GM18517 (cell line): ENCODE measurements at regions not wholly inside any gene's neighbourhood (a gene's known extent, or its start where the extent isn't known, plus 50 kb on each side); places are given as distances from the start of the nearest gene placed in this dataset.
A peak's percentile ranks its signal among the peaks of the same experiment; 100 is the strongest.
"Not testable (repeated sequence)": the region's sequence is repeated elsewhere in the genome, so short reads cannot be mapped to it uniquely, and the experiment has no call there.

Experiments used
- ATAC-seq: cut with Tn5 transposase; IDR thresholded peaks from one replicate; pipeline ENCODE4 v1.9.1; 2021; ENCODE audit warnings: mild to moderate bottlenecking, moderate library complexity; ENCODE audit not compliant: unreplicated experiment

DNA sequence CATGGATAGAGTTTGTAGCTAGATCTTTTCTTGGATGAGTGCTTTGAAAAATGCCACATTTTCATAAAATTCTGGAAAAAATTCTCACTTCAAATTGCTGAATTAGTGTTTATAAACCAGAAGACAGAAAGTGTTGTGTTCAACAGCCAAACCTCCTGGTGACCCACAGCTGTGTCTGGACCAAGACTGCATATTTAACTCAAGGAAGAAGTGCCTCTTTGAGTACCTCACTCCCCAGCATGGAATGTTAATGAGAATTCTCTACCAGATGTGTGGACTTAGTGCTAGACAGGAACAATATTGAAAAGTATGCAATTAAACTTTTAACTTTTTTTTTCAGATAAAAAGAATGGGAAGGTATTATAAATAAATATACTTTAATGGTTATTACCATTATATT is 609.3 kb downstream of the COL12A1 start:
- ATAC-seq, result no peak

DNA sequence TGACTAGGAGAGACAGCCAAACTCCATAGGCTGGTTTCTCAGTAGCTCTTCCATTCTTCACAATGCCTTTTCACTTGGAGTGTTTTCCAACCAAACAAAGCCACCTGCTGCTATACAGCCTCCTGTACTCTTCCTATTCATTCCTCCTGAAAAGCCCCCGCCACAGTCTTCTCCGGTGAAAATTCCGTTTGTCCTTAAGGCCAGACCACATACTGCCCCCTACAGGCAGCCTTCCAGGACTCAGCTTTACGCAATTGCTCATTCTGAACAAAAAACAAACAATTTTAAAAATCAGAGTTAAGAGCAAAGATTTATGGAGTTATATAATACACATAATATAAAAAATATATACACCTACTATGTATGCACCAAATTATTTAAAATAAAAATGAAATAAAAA is 611.5 kb downstream of the COL12A1 start:
- ATAC-seq, result not testable (repeated sequence)

DNA sequence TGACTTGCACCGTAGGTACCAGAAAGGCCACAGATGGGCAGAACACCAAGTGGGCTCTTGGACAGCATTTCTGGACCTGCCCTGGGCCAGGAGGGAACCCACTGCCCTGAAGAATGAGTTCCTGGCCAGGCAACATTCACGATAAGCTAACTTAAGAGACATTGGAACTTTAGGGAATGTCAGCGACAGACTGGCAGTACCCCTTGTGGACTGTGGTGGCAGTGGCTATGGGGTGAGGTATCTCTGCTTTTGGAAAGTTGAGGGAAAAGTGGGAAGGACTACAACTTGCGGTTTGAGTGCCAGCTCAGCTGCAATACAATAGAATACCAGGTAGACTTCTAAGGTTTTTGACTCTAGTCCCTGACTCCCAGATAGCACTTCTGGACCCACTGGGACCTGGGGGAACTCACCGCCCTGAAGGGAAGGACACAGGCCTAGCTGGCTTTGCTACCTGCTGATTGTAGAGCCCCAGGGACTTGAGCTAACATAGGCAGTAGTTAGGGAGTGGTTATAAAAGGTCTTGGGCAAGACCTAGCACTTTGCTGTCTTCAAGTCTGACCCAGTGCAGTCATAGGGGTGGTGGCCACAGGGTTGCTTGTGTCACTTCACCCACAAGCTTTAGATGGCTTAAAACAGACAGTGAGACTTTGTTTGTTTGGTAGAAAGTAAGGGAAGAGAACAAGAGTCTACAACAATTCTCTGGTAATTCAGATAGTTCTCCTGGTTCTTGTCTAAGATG is 617.6 kb downstream of the COL12A1 start:
- no peak for ATAC-seq

GRCh38 chr6:74587386-74587785 is 618.5 kb downstream of the COL12A1 start:
- no peak for ATAC-seq

- ATAC-seq, result no peak
Measured at GRCh38 chr6:74585753-74586152, 620.1 kb downstream of the COL12A1 start.

- ATAC-seq, result no peak
Measured at GRCh38 chr6:74581681-74582080, 624.2 kb downstream of the COL12A1 start.

GRCh38 chr6:74579794-74580193 is 626.1 kb downstream of the COL12A1 start:
- no peak for ATAC-seq

DNA sequence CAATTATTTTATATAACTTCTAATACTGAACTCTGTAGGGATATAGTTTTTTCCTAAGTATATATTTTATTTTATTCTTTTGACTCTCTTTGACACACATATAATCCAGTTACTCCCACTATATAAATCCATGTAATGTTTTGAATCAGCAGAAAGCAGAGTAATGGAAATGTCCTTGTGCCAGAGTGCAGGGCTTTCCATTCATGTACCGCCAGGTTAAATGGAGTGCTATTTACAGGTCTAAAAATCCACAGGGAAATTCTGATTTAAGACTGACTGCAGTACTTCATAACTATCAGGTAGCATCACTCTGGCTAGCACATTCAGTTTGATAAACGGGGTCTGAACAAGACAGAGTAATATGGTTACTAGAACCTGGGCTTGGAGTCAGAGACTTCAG is 626.8 kb downstream of the COL12A1 start:
- no peak for ATAC-seq

GRCh38 chr6:74578339-74578738 is 627.5 kb downstream of the COL12A1 start:
- ATAC-seq, result peak; percentile 37

- peak; percentile 99 for ATAC-seq
Measured at GRCh38 chr6:74577619-74578018, 628.2 kb downstream of the COL12A1 start.

- no peak for ATAC-seq
Measured at GRCh38 chr6:74574794-74575193, 631.1 kb downstream of the COL12A1 start.

DNA sequence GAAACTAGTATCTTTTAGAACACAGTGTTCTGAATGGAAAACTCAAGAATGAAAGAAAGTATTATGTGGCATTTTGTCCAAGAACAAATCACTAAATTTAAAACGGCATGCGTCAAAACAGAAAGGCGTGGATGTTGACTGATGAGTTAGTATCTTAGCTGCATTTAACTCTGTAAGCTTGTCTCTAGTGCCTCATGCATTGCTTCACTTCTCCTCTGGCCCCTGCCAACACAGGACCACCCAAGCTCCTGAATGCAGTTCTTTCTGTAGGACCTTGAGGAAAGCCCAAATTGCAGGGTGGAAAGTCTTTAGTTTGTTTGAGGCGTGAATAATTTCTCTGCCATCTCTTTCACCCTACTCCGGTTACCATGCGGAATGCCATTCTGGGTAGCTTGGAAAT is 632.2 kb downstream of the COL12A1 start:
- no peak for ATAC-seq

- ATAC-seq, result no peak
Measured at GRCh38 chr6:74570044-74570443, 635.8 kb downstream of the COL12A1 start.

- ATAC-seq, result no peak
Measured at GRCh38 chr6:74568861-74569260, 637.0 kb downstream of the COL12A1 start.

DNA sequence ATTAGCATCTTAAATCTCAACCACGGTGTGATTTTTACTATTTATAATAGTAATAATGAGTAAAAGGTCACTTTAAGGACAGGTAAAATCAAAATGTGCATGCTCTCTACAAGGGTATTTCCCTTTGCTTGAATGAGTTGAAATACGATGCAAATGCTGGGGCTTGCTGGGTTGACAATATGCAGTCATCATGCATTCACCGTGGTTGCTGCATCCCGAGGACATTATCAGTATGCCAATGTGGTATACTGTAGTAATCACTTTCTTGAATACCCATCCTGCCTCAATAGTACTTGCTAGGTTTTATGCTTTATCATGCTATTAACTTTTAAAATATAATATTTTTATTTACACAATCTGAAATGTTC is 637.9 kb downstream of the COL12A1 start:
- not testable (repeated sequence) for ATAC-seq

GRCh38 chr6:74567281-74567922 is 638.5 kb downstream of the COL12A1 start:
- ATAC-seq, result no peak

GRCh38 chr6:74557236-74557635 is 648.6 kb downstream of the COL12A1 start:
- no peak for ATAC-seq

DNA sequence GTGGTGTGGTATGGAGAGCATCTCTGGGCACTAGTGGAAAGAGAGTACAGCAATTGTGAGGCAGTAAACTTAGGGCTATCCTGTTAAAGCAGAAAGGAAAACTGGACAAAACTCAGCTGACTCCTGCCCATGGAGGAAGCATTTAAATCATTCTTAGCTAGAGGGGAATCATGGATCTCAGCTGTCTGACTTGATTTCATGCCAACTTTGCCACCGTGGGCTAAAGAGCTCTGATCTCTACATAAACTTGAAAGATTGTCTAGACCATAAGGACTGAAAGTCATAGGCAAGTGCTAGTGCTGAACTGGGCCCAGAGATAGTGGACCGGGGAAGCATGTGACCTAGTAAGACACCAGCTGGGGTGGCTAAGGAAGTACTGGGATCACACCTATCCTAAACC is 651.8 kb downstream of the COL12A1 start:
- ATAC-seq, result no peak

- no peak for ATAC-seq
Measured at GRCh38 chr6:74551896-74552295, 654.0 kb downstream of the COL12A1 start.

DNA sequence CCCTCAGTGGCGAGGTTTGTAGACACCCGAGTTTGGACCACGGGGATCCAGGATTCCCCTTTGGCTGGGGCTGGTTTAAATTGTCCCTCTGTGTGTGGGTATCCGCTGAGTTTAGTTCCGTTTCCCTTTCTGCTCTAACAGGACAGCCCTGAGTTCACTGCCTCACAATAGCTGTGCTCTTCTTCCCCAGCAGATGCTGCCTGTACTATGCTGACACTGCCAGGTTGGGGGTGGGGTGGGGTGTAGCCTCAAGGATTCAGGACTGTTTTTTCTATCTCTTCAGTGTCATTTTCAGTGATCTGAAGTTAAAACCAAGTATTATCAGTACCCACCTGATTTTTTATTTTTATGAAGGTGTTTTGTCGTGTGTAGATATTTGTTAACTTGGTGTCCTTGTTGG is 655.0 kb downstream of the COL12A1 start:
- no peak for ATAC-seq

DNA sequence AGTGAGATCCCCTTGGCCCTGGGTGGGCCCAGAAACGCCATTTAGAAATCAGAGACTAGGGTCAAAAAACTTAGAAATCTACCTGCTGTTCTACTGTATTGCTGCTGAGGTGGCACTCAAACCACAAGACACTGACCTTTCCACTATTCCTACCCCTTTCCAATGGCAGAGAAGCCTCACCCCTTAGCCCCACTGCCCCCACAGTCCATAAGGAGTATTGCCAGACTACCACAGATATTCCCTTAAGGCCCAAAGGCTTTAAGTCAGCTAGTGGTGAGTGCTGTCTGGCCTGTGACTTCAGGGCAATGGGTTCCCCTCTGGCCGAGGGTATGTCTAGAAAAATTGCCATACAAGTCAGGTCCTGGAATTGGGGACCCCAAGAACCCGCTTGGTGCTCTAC is 656.1 kb downstream of the COL12A1 start:
- ATAC-seq, result no peak

DNA sequence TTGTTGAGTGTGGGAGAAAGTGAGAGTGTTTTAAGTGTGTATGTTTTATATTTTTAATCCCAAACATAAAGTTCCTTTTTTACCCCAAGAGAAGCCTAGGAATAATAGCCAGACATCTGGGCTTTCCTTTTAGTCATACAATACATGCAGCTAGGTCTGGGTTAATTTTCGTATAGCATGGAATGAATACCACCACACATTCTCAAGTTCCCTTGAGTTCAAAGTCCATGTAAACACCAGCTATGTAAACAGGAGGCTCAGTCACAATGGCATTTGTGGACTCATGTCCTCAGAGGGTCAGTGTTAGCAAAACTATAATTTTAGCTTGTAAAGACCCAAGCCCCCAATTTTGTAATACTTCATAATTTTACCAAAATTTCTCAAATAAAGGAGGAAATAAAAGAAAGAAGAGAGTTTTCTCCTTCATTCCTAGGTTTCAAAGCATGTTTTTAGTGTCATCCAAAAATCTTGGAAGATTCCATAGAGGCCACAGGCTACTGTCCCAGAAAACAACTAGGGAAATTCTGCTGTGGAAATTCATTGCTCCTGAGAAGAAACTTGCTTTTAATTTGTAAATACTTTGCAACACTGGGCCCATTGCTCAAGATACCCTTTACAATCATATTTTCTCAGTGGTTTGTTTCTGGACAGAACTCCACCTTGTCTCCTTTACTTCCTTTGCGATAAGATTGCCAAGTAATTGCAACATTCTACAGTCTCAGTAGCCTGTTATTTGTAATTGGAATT is 671.2 kb downstream of the COL12A1 start:
- no peak for ATAC-seq
